ENCODE measurements at regions not wholly inside any gene's neighbourhood (a gene's known extent, or its start where the extent isn't known, plus 50 kb on each side); places are given as distances from the start of the nearest gene placed in this dataset.
"Not testable (repeated sequence)": the region's sequence is repeated elsewhere in the genome, so short reads cannot be mapped to it uniquely, and the experiment has no call there.

GRCh38 chr3:177483182-177483967 is 286.1 kb upstream of the TBL1XR1 start:
- no peak for DNase-seq

GRCh38 chr3:177484206-177484605 is 286.9 kb upstream of the TBL1XR1 start:
- DNase-seq = no peak

- no peak for DNase-seq
Measured at GRCh38 chr3:177484926-177485325, 287.6 kb upstream of the TBL1XR1 start.

GRCh38 chr3:177487635-177488186 is 290.4 kb upstream of the TBL1XR1 start:
- no peak for DNase-seq

GRCh38 chr3:177488740-177489139 is 291.5 kb upstream of the TBL1XR1 start:
- DNase-seq = no peak

- no peak for DNase-seq
Measured at GRCh38 chr3:177490626-177491025, 293.3 kb upstream of the TBL1XR1 start.

GRCh38 chr3:177491296-177492032 is 294.2 kb upstream of the TBL1XR1 start:
- peak; percentile 21 for DNase-seq

GRCh38 chr3:177493091-177493490 is 295.8 kb upstream of the TBL1XR1 start:
- no peak for DNase-seq

GRCh38 chr3:177494216-177494615 is 296.9 kb upstream of the TBL1XR1 start:
- DNase-seq = no peak

- no peak for DNase-seq
Measured at GRCh38 chr3:177495566-177495965, 298.3 kb upstream of the TBL1XR1 start.

GRCh38 chr3:177498037-177498857 is 301.0 kb upstream of the TBL1XR1 start:
- DNase-seq = no peak

- DNase-seq = not testable (repeated sequence)
Measured at GRCh38 chr3:177499039-177499438, 301.8 kb upstream of the TBL1XR1 start.

- DNase-seq = no peak
Measured at GRCh38 chr3:177499779-177500423, 302.6 kb upstream of the TBL1XR1 start.

- DNase-seq = no peak
Measured at GRCh38 chr3:177510693-177511216, 313.5 kb upstream of the TBL1XR1 start.

GRCh38 chr3:177512945-177513814 is 315.9 kb upstream of the TBL1XR1 start:
- DNase-seq = no peak

- DNase-seq = no peak
Measured at GRCh38 chr3:177513815-177514610, 316.7 kb upstream of the TBL1XR1 start.

- no peak for DNase-seq
Measured at GRCh38 chr3:177514611-177515499, 317.6 kb upstream of the TBL1XR1 start.

GRCh38 chr3:177515786-177516157 is 318.5 kb upstream of the TBL1XR1 start:
- DNase-seq = no peak

Measured in NCI-H1092 (cell line).